HG03135 (cell line): ENCODE measurements at regions not wholly inside any gene's neighbourhood (a gene's known extent, or its start where the extent isn't known, plus 50 kb on each side); places are given as distances from the start of the nearest gene placed in this dataset.

ENCODE experiments used
- ATAC-seq: cut with Tn5 transposase; IDR thresholded peaks from one replicate; pipeline ENCODE4 v1.9.1; 2021; ENCODE audit warnings: mild to moderate bottlenecking, moderate library complexity; ENCODE audit not compliant: unreplicated experiment

- no peak for ATAC-seq
Observed at GRCh38 chr15:58269455-58270414, 131.6 kb downstream of the AQP9 start.

DNA sequence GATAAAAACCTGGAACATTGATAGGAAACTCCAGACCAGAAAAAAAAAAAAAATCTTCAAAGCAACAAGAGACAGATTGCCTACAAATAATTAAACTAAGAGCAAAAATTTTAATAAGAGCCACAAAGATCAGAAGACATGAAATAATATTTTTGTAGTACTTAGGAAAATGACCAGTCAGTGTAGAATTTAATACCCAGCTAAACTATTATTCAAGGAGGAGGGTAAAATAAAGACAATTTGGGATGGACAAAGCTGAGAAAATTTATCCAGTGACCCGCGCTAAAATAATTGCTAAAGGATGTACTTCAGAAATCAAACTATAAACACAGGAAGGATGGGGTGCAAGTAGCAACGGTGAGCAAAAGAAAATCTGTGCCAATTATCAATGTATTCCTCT, 133.2 kb downstream of the AQP9 start:
- ATAC-seq, result no peak

- no peak for ATAC-seq
Observed at GRCh38 chr15:58273104-58273503, 134.9 kb downstream of the AQP9 start.

GRCh38 chr15:58274885-58275284, 136.7 kb downstream of the AQP9 start:
- ATAC-seq, result no peak

DNA sequence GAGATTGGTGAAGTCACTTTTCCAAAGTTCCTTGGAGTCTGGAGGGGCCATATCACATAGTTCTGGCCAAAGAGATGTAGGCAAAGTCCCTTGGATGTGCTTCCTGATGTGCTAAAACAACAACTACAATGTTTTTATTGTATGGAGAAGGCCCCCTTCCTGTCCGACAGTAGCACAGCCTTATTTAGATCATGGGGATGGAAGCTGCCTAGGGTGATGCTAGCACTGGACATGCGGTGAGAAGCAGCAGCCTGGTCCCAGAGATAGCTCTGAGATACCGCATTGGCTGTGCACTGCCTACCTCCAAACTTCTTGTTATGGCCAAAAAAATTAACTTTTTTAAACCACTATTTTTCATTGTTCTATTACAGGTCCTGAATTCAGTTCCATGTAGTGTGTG, 137.6 kb downstream of the AQP9 start:
- no peak for ATAC-seq

GRCh38 chr15:58276924-58277323, 138.7 kb downstream of the AQP9 start:
- no peak for ATAC-seq

- ATAC-seq, result no peak
Observed at GRCh38 chr15:58277333-58277732, 139.2 kb downstream of the AQP9 start.

GRCh38 chr15:58279106-58279505, 140.9 kb downstream of the AQP9 start:
- no peak for ATAC-seq

DNA sequence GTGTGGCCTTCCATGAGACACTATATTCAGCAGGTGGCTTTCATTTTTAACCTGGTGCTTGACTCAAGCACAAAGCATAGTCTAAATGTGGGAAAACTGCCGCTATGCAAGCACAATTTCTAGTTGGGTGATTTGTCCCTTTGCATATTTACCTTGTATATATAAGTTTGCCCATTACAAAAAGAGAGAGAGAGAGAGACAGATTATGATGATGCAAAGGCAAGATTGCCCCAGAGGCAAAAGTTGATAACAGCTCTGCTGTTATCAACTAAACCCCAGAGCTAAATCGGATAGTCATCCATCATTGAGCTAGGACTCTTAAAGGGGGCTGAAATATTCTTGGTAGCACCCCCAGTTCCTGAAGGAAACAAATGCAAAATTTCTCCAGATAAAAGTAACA, 141.5 kb downstream of the AQP9 start:
- no peak for ATAC-seq

DNA sequence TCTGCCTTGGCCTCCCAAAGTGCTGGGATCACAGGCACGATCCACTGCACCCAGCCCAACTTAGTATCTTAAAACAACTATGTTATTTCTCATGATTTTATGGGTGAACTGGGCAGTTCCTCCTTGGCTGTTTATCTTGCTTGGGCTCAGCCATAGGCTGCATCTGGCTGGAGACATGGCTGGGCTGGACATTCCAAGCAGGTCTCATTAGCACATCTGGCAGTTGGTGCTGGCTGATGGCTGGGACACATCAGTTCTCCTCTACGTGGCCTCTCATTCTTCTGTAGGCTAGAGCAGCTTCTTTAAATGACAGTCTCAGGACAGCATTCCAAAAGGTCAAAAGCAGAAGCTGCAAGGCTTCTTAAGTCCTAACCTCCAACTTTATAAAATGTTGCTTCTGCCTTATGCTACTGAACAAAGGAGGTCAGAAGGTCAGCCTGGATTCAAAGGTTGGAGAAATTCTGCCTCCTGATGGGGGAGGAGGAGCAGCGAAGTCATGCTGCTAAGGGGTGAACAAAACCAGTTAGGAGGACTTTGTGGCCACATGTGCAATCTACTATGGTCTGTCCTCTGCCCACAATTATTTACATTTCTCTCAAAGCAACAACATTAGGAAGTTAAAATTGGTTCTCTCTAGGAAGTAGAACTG, 144.0 kb downstream of the AQP9 start:
- ATAC-seq, result no peak

DNA sequence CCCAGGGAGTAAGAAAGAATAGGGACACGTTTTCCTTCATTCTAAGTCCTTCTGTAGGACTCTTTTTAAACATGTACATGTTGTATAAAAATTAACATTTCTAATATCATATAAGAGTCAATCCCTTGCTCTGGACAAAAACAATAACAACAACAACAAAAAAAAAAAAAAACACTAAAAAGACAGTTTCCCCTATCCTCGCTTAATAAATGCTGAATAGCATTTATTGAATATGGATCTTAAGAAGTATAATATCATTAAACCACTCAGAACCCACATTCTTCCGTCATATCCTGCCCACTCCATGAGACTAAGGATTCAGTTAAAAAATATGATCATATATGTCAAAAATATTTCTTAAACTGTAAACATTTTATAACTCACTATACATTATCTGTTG, 145.1 kb downstream of the AQP9 start:
- no peak for ATAC-seq

DNA sequence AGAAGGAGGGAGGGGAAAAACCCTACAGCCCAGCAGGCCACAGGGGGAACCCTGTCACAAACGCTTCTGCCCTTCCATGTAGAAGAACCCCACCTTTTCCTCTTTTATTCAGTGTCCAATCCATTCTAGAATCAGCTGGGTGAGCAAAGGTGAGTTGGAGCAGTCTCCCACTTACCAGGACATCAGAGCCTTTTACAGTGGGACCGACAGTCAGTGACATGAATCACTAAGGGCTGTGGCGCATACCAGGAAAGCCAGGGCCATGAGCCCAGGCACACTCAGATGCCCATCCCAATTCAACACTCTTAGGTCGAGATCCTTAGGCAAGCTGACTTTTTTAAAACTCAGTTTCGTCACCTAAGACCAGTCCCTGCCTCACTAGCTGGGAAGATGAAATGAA, 146.1 kb downstream of the AQP9 start:
- no peak for ATAC-seq

DNA sequence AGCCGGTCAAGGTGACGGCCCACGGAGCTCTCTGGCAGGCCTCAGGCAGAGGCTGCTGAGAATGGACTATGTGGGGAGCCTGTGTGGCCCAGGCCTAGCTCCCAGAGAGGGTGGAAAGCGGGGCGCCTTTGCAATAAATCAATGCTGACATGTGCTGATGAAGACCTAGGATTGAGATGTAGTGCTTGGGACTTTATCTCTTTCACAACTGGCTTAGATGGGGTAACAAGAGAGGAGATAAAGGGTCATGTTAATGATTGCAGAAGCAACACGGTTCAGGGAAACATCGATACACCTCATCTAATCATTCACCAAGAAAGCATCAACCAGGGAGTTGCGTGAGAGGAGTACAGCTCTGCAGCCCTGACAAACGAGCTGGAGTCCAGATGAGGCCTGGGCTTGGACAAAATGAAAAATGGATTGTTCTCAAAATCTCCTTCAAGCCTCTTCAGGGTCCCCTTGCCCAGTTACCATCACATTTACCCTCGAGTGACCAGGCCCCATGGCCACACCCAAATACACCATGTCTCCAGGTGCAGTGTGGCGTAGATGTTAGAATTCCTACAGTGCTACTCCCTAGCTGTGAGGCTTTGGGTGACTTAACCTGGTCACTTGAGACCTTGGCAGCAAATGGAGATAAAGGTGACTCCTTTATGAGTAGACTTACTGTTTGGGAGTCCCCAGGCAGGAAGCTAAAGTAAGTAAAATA, 146.4 kb upstream of the LIPC start:
- ATAC-seq, result no peak

- ATAC-seq, result no peak
Observed at GRCh38 chr15:58285921-58286278, 145.9 kb upstream of the LIPC start.

DNA sequence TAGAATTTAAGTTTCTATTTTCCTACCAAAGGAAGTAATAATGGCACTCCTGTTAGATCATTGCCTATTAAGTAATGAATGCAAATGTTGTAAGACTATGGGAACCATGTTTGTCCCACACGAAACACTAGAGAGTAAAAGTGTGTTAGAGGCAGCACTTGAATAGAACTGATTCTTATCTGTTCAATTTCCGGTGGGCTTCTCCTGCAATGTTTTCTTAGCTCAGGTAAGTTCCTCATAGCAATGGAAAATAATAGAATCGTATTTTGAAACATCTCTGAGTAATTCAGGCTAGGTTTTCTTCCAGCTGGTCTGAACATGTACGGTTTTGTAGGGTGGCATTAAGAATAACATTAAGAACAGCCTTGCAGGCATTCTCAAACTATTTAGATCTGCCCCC, 145.3 kb upstream of the LIPC start:
- ATAC-seq, result no peak

DNA sequence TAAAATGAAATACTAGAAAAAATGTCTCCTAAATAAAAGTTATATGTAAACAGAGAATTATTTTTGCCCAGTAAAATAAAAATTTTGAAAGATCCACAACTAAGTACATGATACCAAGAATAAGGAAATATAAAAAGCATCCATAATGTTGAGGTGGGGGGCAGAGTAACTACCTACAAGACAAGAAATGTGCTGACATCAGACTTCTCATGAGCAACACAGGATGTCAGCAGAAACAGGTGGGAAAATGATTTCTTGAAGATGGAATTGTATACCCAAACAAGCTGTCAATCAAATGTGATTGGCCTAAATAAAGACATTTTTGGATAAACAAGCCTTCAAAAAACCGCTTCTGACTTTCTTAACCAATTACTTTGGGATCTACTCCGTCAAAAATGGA, 143.9 kb upstream of the LIPC start:
- no peak for ATAC-seq

- no peak for ATAC-seq
Observed at GRCh38 chr15:58288592-58288991, 143.2 kb upstream of the LIPC start.

DNA sequence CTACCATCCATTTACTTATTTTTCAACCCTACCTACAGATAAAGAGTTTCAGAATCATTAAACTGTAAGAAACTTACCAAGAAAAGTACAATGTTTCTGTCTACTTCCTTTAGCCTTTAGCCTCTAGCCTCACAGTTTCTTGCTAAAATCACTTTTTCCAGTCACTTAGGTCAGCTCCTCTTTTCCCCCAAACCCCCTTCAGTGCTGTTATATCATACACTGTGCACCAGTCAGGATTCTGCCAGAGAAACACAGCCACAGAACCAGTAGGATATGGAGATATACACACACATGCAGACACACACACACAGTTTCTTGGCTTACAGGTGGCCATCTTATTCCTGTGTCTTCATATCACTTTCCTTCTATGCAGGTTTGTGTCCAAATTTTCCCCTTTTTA, 139.9 kb upstream of the LIPC start:
- ATAC-seq, result no peak

DNA sequence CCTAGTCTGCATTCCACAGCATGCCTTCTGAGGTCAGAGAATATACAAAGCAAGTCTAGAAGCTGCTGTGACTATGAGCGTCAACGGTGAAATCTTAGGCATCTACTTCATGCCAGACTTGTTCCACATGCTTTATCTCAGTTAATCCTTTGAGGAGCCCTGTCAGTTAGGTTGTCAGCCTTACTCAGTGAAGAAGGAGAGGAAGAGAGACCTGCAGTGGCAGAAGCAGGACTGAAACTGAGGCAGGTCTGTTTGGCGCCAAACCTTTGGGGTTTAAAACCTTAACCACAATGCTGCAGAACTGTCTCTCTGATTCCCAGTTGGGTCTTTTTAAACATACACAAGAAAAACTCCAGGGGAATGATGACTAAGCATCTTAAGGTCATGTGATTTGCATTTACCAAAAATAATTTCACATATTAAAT, 139.0 kb upstream of the LIPC start:
- no peak for ATAC-seq

- ATAC-seq, result no peak
Observed at GRCh38 chr15:58293622-58294550, 137.9 kb upstream of the LIPC start.
